K562 (cell line): ENCODE measurements at regions not wholly inside any gene's neighbourhood (a gene's known extent, or its start where the extent isn't known, plus 50 kb on each side); places are given as distances from the start of the nearest gene placed in this dataset.

Experiments
- ATAC-seq: fragments of 200-7000 bp; cut with Tn5 transposase; 3 replicates; pipeline ENCODE4 v1.9.1; 2020; ENCODE audit warnings: moderate library complexity
- BruUV-seq: library from RNA; stranded (reverse); fragments of 400-500 nt; replicated peaks from 2 replicates; lab custom pipeline; 2021; lab: Mats Ljungman, UMichigan
- CTCF ChIA-PET: fragments of 300-600 bp; formaldehyde crosslinking; extraction: SDS; loops from one replicate; lab custom pipeline; 2021; ENCODE audit warnings: low intra/inter-chr PET ratio; lab: Yijun Ruan, JAX
- POLR2A ChIA-PET: fragments of 300-600, 350-650 bp; sonication (Branson Sonifier 250); formaldehyde crosslinking; extraction: SDS; loops from one replicate; lab custom pipeline; 2021; ENCODE audit warnings: antibody characterized with exemption, inconsistent platforms; lab: Yijun Ruan, JAX
- DNase-seq, 4 experiments: peaks; one replicate each; pipeline versions ENCODE4 v3.0.0 to v3.0.0-alpha.2; 2011 to 2018; ENCODE audit warnings: low spot score in 3 of 4, mixed read lengths in 3 of 4; ENCODE audit errors: extremely low read depth in 1 of 4
- FAIRE-seq: peaks from 2 replicates; lab custom pipeline; 2011; peaks lifted over from hg19 to GRCh38; lab: Jason Lieb, UNC
- H2AFZ ChIP-seq: 2 replicates; pipeline ENCODE4 v1.6.0; 2011; ENCODE audit warnings: low read depth, low read length, control low read depth, inconsistent platforms
- H3K27ac ChIP-seq: fragments of 200-600 bp; 3 replicates; pipeline ENCODE4 v1.8.0; 2011; ENCODE audit warnings: low read depth, mild to moderate bottlenecking, control low read depth, inconsistent platforms, low read length, moderate library complexity, mixed read lengths; ENCODE audit errors: extremely low read depth
- H3K27me3 ChIP-seq, 2 experiments: fragments of 300-600 bp in 1 of 2; 2 replicates in 1 of 2; 3 replicates in 1 of 2; pipeline versions ENCODE4 v1.6.0 to v1.8.0; 2011; ENCODE audit warnings: inconsistent platforms in 2 of 2, low read length in 2 of 2, mild to moderate bottlenecking in 1 of 2, mixed read lengths in 1 of 2, moderate library complexity in 1 of 2; ENCODE audit not compliant: control insufficient read depth in 2 of 2, insufficient read depth in 2 of 2
- H3K36me3 ChIP-seq: fragments of 300-600 bp; 3 replicates; pipeline ENCODE4 v1.8.0; 2011; ENCODE audit warnings: mild to moderate bottlenecking, low read length, inconsistent platforms; ENCODE audit not compliant: control insufficient read depth, insufficient read depth
- H3K4me1 ChIP-seq, 2 experiments: fragments of 200-600 bp in 1 of 2; replicated peaks in 1 of 2; 2 replicates in 1 of 2; 3 replicates in 1 of 2; pipeline versions ENCODE4 v1.5.1 to v1.8.0; 2011; ENCODE audit warnings: inconsistent platforms in 2 of 2, low read length in 2 of 2, mild to moderate bottlenecking in 1 of 2, mixed read lengths in 1 of 2, moderate library complexity in 1 of 2; ENCODE audit not compliant: control insufficient read depth in 2 of 2, insufficient read depth in 2 of 2
- H3K4me2 ChIP-seq: 2 replicates; pipeline ENCODE4 v1.6.1; 2011; ENCODE audit warnings: low read length, control low read depth, inconsistent platforms, mixed read lengths; ENCODE audit not compliant: insufficient read depth
- H3K4me3 ChIP-seq: fragments of 200-600 bp; sonication (generic), shearing (Covaris generic); 2 replicates; pipeline ENCODE4 v1.5.1; 2016; ENCODE audit warnings: control low read depth, inconsistent platforms
- H3K79me2 ChIP-seq: fragments of 200-600 bp; 3 replicates; pipeline ENCODE4 v1.8.0; 2011; ENCODE audit warnings: low read length, inconsistent platforms; ENCODE audit not compliant: control insufficient read depth, insufficient read depth
- H3K9ac ChIP-seq, 2 experiments: 2 replicates each; pipeline versions ENCODE4 v1.6.0 to v1.6.1; 2011; ENCODE audit warnings: low read depth in 2 of 2, low read length in 2 of 2, control low read depth in 1 of 2, inconsistent platforms in 1 of 2, mild to moderate bottlenecking in 1 of 2, mixed read lengths in 1 of 2; ENCODE audit not compliant: insufficient read depth in 1 of 2
- H3K9me1 ChIP-seq: one replicate; pipeline ENCODE4 v1.6.0; 2011; ENCODE audit warnings: inconsistent platforms, mild to moderate bottlenecking, low read length, moderate library complexity; ENCODE audit not compliant: control insufficient read depth, insufficient read depth
- H3K9me3 ChIP-seq: replicated peaks from 2 replicates; pipeline ENCODE4 v1.5.1; 2011; ENCODE audit warnings: low read depth, low read length, inconsistent platforms; ENCODE audit not compliant: control insufficient read depth, insufficient read depth
- H4K20me1 ChIP-seq: replicated peaks from 2 replicates; pipeline ENCODE4 v1.6.1; 2011; ENCODE audit warnings: low read length, inconsistent platforms, mixed read lengths; ENCODE audit not compliant: control insufficient read depth, insufficient read depth
- ARNT ChIP-seq, 2 experiments: fragments of 450-650 bp; IDR thresholded peaks; 2 replicates each; pipeline ENCODE4 v1.6.1; 2016; ENCODE audit warnings: mild to moderate bottlenecking in 1 of 2
- BACH1 ChIP-seq: fragments of 200-800 bp; sonication (Bioruptor generic); IDR thresholded peaks from 2 replicates; pipeline ENCODE4 v1.6.1; 2016; ENCODE audit warnings: missing genetic modification characterization, missing compliant biosample characterization
- FOXK1 ChIP-seq: sonication (generic); formaldehyde crosslinking; IDR thresholded peaks from 2 replicates; pipeline ENCODE4 v1.8.0; 2022; ENCODE audit warnings: missing genetic modification reagents, mild to moderate bottlenecking, borderline replicate concordance
- HLTF ChIP-seq: fragments of 450-650 bp; IDR thresholded peaks from 2 replicates; pipeline ENCODE4 v1.6.1; 2016
- MBD2 ChIP-seq: sonication (generic); IDR thresholded peaks from 2 replicates; pipeline ENCODE4 v1.6.1; 2016; ENCODE audit warnings: low read depth, borderline replicate concordance
- MCM3 ChIP-seq: fragments of 450-650 bp; IDR thresholded peaks from 2 replicates; pipeline ENCODE4 v1.6.1; 2016
- MECOM ChIP-seq: fragments of 250-450 bp; sonication (Bioruptor Pico); IDR thresholded peaks from 2 replicates; pipeline ENCODE4 v1.8.0; 2022; ENCODE audit warnings: inconsistent platforms
- MNT ChIP-seq, 2 experiments: fragments of 450-650 bp; conservative IDR thresholded peaks; 2 replicates each; pipeline ENCODE4 v1.6.1; 2017; ENCODE audit warnings: mild to moderate bottlenecking in 2 of 2, moderate library complexity in 2 of 2
- NFIX ChIP-seq: fragments of 250-450 bp; sonication (Bioruptor Pico); IDR thresholded peaks from 2 replicates; pipeline ENCODE4 v1.4.0; 2020; ENCODE audit warnings: low read depth, mild to moderate bottlenecking, moderate library complexity
- NR4A1 ChIP-seq, 2 experiments: fragments of 250-450 bp in 1 of 2; fragments of 450-650 bp in 1 of 2; sonication (Bioruptor Pico) in 1 of 2; IDR thresholded peaks; 2 replicates each; pipeline versions ENCODE4 v1.4.0 to v1.6.1; 2016 to 2020; ENCODE audit warnings: mild to moderate bottlenecking in 2 of 2, missing compliant biosample characterization in 1 of 2, missing genetic modification characterization in 1 of 2, moderate library complexity in 1 of 2
- NRF1 ChIP-seq, 2 experiments: fragments of 450-650 bp; IDR thresholded peaks in 1 of 2; conservative IDR thresholded peaks in 1 of 2; 2 replicates each; pipeline ENCODE4 v1.6.1; 2014; ENCODE audit warnings: mild to moderate bottlenecking in 2 of 2
- POLR3A ChIP-seq: IDR thresholded peaks from 2 replicates; pipeline ENCODE4 v1.6.1; 2011; ENCODE audit warnings: borderline replicate concordance, mild to moderate bottlenecking, moderate library complexity; ENCODE audit not compliant: insufficient read length, insufficient read depth; ENCODE audit errors: extremely low read depth
- SMAD1 ChIP-seq: fragments of 150-350 bp; IDR thresholded peaks from 2 replicates; pipeline ENCODE4 v1.6.1; 2014; ENCODE audit warnings: low read length, low read depth; ENCODE audit not compliant: partially characterized antibody
- SMC3 ChIP-seq: conservative IDR thresholded peaks from 2 replicates; pipeline ENCODE4 v1.6.1; 2011; ENCODE audit warnings: low read depth, low read length, improper control_type of control experiment; ENCODE audit not compliant: insufficient read depth
- SPI1 ChIP-seq: IDR thresholded peaks from 2 replicates; pipeline ENCODE4 v1.6.1; 2011; ENCODE audit warnings: low read depth, low read length, control low read depth, borderline replicate concordance
- TAF7 ChIP-seq: fragments of 450-650 bp; IDR thresholded peaks from 2 replicates; pipeline ENCODE4 v1.6.1; 2016; ENCODE audit warnings: missing genetic modification characterization, missing compliant biosample characterization
- ZBTB33 ChIP-seq: sonication (generic); formaldehyde crosslinking; IDR thresholded peaks from 2 replicates; pipeline ENCODE4 v1.8.1; 2023; ENCODE audit warnings: mild to moderate bottlenecking, missing genetic modification reagents
- ZKSCAN8 ChIP-seq: fragments of 200-800 bp; sonication (Bioruptor generic); IDR thresholded peaks from 2 replicates; pipeline ENCODE4 v1.6.1; 2016; ENCODE audit warnings: missing genetic modification characterization, missing compliant biosample characterization
- ZNF124 ChIP-seq: sonication (generic); formaldehyde crosslinking; IDR thresholded peaks from 2 replicates; pipeline ENCODE4 v1.8.1; 2022; ENCODE audit warnings: missing genetic modification reagents
- WGBS: fragments of 100-300 bp; shearing (Covaris generic); methylation state at CpG from one replicate; pipeline ENCODE4 v1.1.6; 2016; ENCODE audit warnings: low coverage, mixed read lengths; ENCODE audit not compliant: insufficient coverage; ENCODE audit errors: missing lambda C conversion rate; 5-methylcytosine and 5-hydroxymethylcytosine counted together
- in situ Hi-C: fragments of 300-500 bp; cut with MboI; formaldehyde crosslinking; loops from 4 replicates; pipeline ENCODE4 v1.15.0; 2018; ENCODE audit warnings: inconsistent platforms, mixed read lengths
- intact Hi-C: fragments of 100-400 bp; cut with micrococcal nuclease; formaldehyde crosslinking; loops from 2 replicates; pipeline ENCODE4 v1.14.2; 2022
- TF ChIP-seq, protein P1 (sequence below): fragments of 250-450 bp; sonication (Bioruptor Pico); IDR thresholded peaks from 2 replicates; pipeline ENCODE4 v1.5.0; 2021

DNA sequence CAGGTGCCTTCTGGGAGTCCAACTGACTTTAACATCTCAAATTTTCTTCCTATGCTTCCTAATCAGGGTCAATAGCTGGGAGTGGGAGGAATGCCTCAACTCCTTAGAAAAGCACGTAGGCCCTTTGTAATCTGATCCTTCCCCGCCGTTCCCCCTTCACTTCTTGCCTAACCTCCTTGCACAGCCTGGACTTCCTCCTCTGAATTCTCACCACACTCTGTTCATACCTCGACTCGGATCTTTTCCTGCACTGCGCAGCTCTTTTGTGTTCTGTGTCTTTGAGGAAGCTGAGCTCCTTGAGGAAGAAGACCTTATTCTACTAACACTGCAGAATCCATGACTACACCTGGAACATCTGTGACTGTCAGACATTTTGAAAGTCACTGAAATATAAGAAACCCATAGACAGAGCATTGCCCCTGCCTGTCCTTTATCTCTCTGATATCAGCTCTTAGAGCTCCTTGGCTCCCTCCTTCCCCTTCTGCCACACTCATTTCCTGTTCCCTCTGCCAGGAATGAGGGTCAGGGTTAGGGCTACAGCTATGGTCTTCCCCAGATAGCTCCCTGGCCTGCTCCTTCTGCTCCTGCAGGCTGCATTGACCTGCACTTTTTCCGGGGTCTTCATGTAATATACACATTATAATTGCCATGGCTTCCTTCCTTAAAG lies 140.2 kb upstream of the LDB2 start:
- CTCF ChIA-PET: no interaction called here
- in situ Hi-C loops: no loop called here

More for the DNA sequence above, 140.2 kb upstream of the LDB2 start:
- TF ChIP-seq POLR3A (no peak), TAF7 (tag) (no peak), SMC3 (no peak), NFIX (CRISPR knock-in tag) (no peak), ZBTB33 (CRISPR knock-in tag) (no peak), HLTF (no peak), MECOM (no peak), MCM3 (no peak), ARNT (IDR thresholded peaks at IDR 0.05) (no peak), MBD2 (no peak), ZKSCAN8 (CRISPR knock-in tag) (no peak), MNT (conservative IDR thresholded peaks at IDR 0.05) (no peak), SPI1 (no peak), FOXK1 (CRISPR knock-in tag) (no peak), NR4A1 (CRISPR knock-in tag; IDR thresholded peaks at IDR 0.05) (no peak), NR4A1 (tag; IDR thresholded peaks at IDR 0.05) (no peak), SMAD1 (no peak), NRF1 (conservative IDR thresholded peaks at IDR 0.05 in 1 of 2, IDR thresholded peaks at IDR 0.05 in 1 of 2) (no peak), ZNF124 (CRISPR knock-in tag) (no peak), BACH1 (no peak)
- TF ChIP-seq, protein P1, sequence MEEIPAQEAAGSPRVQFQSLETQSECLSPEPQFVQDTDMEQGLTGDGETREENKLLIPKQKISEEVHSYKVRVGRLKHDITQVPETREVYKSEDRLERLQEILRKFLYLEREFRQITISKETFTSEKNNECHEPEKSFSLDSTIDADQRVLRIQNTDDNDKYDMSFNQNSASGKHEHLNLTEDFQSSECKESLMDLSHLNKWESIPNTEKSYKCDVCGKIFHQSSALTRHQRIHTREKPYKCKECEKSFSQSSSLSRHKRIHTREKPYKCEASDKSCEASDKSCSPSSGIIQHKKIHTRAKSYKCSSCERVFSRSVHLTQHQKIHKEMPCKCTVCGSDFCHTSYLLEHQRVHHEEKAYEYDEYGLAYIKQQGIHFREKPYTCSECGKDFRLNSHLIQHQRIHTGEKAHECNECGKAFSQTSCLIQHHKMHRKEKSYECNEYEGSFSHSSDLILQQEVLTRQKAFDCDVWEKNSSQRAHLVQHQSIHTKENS (CRISPR knock-in tag): no peak
- WGBS: 2% methylated on average over 7 of the region's 7 CpGs
- no peak overlapping the region for H3K27ac ChIP-seq
- no peak overlapping the region for H3K4me2 ChIP-seq
- BruUV-seq: no TSS peak
- no peaks in the 10 kb centered on the region for H3K9me1 ChIP-seq
- H3K36me3 ChIP-seq: no peaks in the 10 kb centered on the region
- intact Hi-C loops: no loop called here
- POLR2A ChIA-PET: no interaction called here
- H3K27me3 ChIP-seq: peaks cover 0 to 2% of the 10 kb centered on the region in 2 experiments; a peak in 2 of 5 replicates
- no peaks in the 10 kb centered on the region for H3K79me2 ChIP-seq
- FAIRE-seq (no peak), DNase-seq (no peak), ATAC-seq (no peak)
- H3K9ac ChIP-seq: no peak overlapping the region
- H2AFZ ChIP-seq: no peak overlapping the region
- no peak overlapping the region for H3K4me3 ChIP-seq
- no peaks in the 10 kb centered on the region for H4K20me1 ChIP-seq
- H3K9me3 ChIP-seq: no peaks in the 10 kb centered on the region
- no peaks in the 10 kb centered on the region for H3K4me1 ChIP-seq
